H1 (cell line): ENCODE measurements at regions not wholly inside any gene's neighbourhood (a gene's known extent, or its start where the extent isn't known, plus 50 kb on each side); places are given as distances from the start of the nearest gene placed in this dataset.

Experiments
- CTCF ChIA-PET: fragments of 300-600 bp; sonication (Branson Sonifier 250); formaldehyde crosslinking; loops from one replicate; lab custom pipeline; 2021; ENCODE audit not compliant: partially characterized antibody; lab: Charles Lee
- POLR2A ChIA-PET: fragments of 300-600 bp; sonication (Branson Sonifier 250); formaldehyde crosslinking; loops from one replicate; lab custom pipeline; 2021; ENCODE audit warnings: inconsistent platforms; ENCODE audit not compliant: partially characterized antibody; lab: Charles Lee
- DNase-seq, 2 experiments: peaks; one replicate each; pipeline versions ENCODE4 v3.0.0 to v3.0.0-alpha.2; 2010 to 2022; ENCODE audit warnings: low spot score in 2 of 2, low read depth in 1 of 2, mixed read lengths in 1 of 2
- FAIRE-seq: peaks from 2 replicates; lab custom pipeline; 2011; peaks lifted over from hg19 to GRCh38; lab: Jason Lieb, UNC
- H2AFZ ChIP-seq: 2 replicates; pipeline ENCODE4 v1.8.1; 2012; ENCODE audit warnings: low read length, inconsistent platforms
- H2AK5ac ChIP-seq: 2 replicates; pipeline ENCODE4 v1.6.1; 2013; ENCODE audit warnings: low read depth, low read length
- H2BK120ac ChIP-seq: replicated peaks from 2 replicates; pipeline ENCODE3; 2013; ENCODE audit warnings: low read depth, low read length, inconsistent platforms
- H2BK12ac ChIP-seq: 2 replicates; pipeline ENCODE4 v1.6.1; 2013; ENCODE audit warnings: low read depth, low read length
- H2BK15ac ChIP-seq: 2 replicates; pipeline ENCODE4 v1.6.1; 2013; ENCODE audit warnings: low read length
- H2BK20ac ChIP-seq: 2 replicates; pipeline ENCODE4 v1.6.1; 2013; ENCODE audit warnings: low read length
- H2BK5ac ChIP-seq: 2 replicates; pipeline ENCODE4 v1.6.1; 2013; ENCODE audit warnings: low read depth, low read length
- H3K14ac ChIP-seq: 2 replicates; pipeline ENCODE4 v1.6.1; 2013; ENCODE audit warnings: inconsistent platforms; ENCODE audit not compliant: insufficient read length
- H3K18ac ChIP-seq: 2 replicates; pipeline ENCODE4 v1.6.1; 2013; ENCODE audit warnings: low read length; ENCODE audit errors: extremely low read depth
- H3K23ac ChIP-seq: 2 replicates; pipeline ENCODE4 v1.6.1; 2013; ENCODE audit warnings: inconsistent platforms; ENCODE audit not compliant: insufficient read length
- H3K23me2 ChIP-seq: 2 replicates; pipeline ENCODE4 v1.6.1; 2013; ENCODE audit warnings: low read depth, low read length
- H3K27ac ChIP-seq: 2 replicates; pipeline ENCODE4 v1.6.1; 2011; ENCODE audit warnings: low read depth, low read length, inconsistent platforms
- H3K27me3 ChIP-seq, 4 experiments: replicated peaks in 1 of 4; 1 replicate in 1 of 4; 2 replicates in 3 of 4; pipeline versions ENCODE4 v1.6.1 to v1.8.1; 2011 to 2013; ENCODE audit warnings: low read length in 3 of 4, mild to moderate bottlenecking in 3 of 4, inconsistent platforms in 2 of 4, mixed read lengths in 2 of 4, moderate library complexity in 1 of 4; ENCODE audit not compliant: control insufficient read depth in 3 of 4, insufficient read depth in 3 of 4; ENCODE audit errors: extremely low read depth in 1 of 4
- H3K36me3 ChIP-seq, 4 experiments: 2 replicates each; pipeline versions ENCODE4 v1.6.1 to v1.8.1; 2011 to 2013; ENCODE audit warnings: mild to moderate bottlenecking in 4 of 4, low read length in 3 of 4, moderate library complexity in 2 of 4, control low read depth in 1 of 4, inconsistent platforms in 1 of 4; ENCODE audit not compliant: insufficient read depth in 4 of 4, control insufficient read depth in 2 of 4
- H3K4ac ChIP-seq: replicated peaks from 2 replicates; pipeline ENCODE3; 2013; ENCODE audit warnings: low read length, low read depth, mixed read lengths, inconsistent platforms; ENCODE audit not compliant: insufficient read length
- H3K4me1 ChIP-seq, 4 experiments: replicated peaks in 1 of 4; 1 replicate in 1 of 4; 2 replicates in 3 of 4; pipeline versions ENCODE4 v1.6.1 to v1.8.1; 2011 to 2013; ENCODE audit warnings: low read length in 3 of 4, inconsistent platforms in 2 of 4, mixed read lengths in 1 of 4; ENCODE audit not compliant: insufficient read depth in 4 of 4, control insufficient read depth in 3 of 4
- H3K4me2 ChIP-seq, 2 experiments: 2 replicates each; pipeline versions ENCODE4 v1.6.1 to v1.8.1; 2011 to 2013; ENCODE audit warnings: low read depth in 2 of 2, low read length in 2 of 2, control low read depth in 1 of 2, inconsistent platforms in 1 of 2, mild to moderate bottlenecking in 1 of 2; ENCODE audit not compliant: insufficient read depth in 1 of 2
- H3K4me3 ChIP-seq, 4 experiments: fragments of 200-600, 300-600 bp in 1 of 4; sonication (generic), shearing (Covaris generic), sonication (Bioruptor Twin) in 1 of 4; 2 replicates each; pipeline versions ENCODE4 v1.5.1 to v1.8.1; 2011 to 2016; ENCODE audit warnings: low read length in 4 of 4, low read depth in 3 of 4, control low read depth in 2 of 4, inconsistent platforms in 2 of 4, mild to moderate bottlenecking in 2 of 4, mixed read lengths in 1 of 4, moderate library complexity in 1 of 4; ENCODE audit not compliant: insufficient read depth in 2 of 4; ENCODE audit errors: extremely low read depth in 1 of 4
- H3K56ac ChIP-seq: replicated peaks from 2 replicates; pipeline ENCODE3; 2013; ENCODE audit warnings: low read depth, mild to moderate bottlenecking, mixed read lengths, low read length, inconsistent platforms; ENCODE audit not compliant: insufficient read length
- H3K79me1 ChIP-seq: 2 replicates; pipeline ENCODE4 v1.6.1; 2013; ENCODE audit warnings: low read depth, low read length, control low read depth
- H3K79me2 ChIP-seq, 2 experiments: 2 replicates each; pipeline versions ENCODE4 v1.6.1 to v1.8.1; 2012 to 2013; ENCODE audit warnings: low read length in 2 of 2, mild to moderate bottlenecking in 2 of 2, inconsistent platforms in 1 of 2; ENCODE audit not compliant: insufficient read depth in 2 of 2, control insufficient read depth in 1 of 2
- H3K9ac ChIP-seq, 4 experiments: replicated peaks in 1 of 4; 1 replicate in 1 of 4; 2 replicates in 3 of 4; pipeline versions ENCODE4 v1.6.1 to v1.8.1; 2011 to 2013; ENCODE audit warnings: low read depth in 3 of 4, low read length in 3 of 4, control low read depth in 2 of 4, mild to moderate bottlenecking in 2 of 4, moderate library complexity in 2 of 4, inconsistent platforms in 1 of 4; ENCODE audit errors: extremely low read depth in 1 of 4
- H3K9me3 ChIP-seq, 2 experiments: 2 replicates each; pipeline versions ENCODE4 v1.6.1 to v1.8.1; 2012 to 2013; ENCODE audit warnings: mild to moderate bottlenecking in 2 of 2, moderate library complexity in 2 of 2, control low read depth in 1 of 2, inconsistent platforms in 1 of 2, low read depth in 1 of 2, low read length in 1 of 2, mixed read lengths in 1 of 2; ENCODE audit not compliant: insufficient read depth in 2 of 2
- H4K20me1 ChIP-seq, 2 experiments: replicated peaks in 1 of 2; 2 replicates each; pipeline versions ENCODE3 to v1.8.1; 2011 to 2013; ENCODE audit warnings: inconsistent platforms in 2 of 2, low read length in 2 of 2, mild to moderate bottlenecking in 1 of 2; ENCODE audit not compliant: insufficient read depth in 2 of 2, control insufficient read depth in 1 of 2
- H4K5ac ChIP-seq: 2 replicates; pipeline ENCODE4 v1.6.1; 2013; ENCODE audit warnings: low read length, low read depth, mixed read lengths, inconsistent platforms; ENCODE audit not compliant: insufficient read length
- H4K8ac ChIP-seq: 2 replicates; pipeline ENCODE4 v1.8.0; 2013; ENCODE audit warnings: mild to moderate bottlenecking, moderate library complexity, low read length, inconsistent platforms; ENCODE audit not compliant: insufficient read depth; ENCODE audit errors: extremely low read depth
- H4K91ac ChIP-seq: replicated peaks from 2 replicates; pipeline ENCODE3; 2013; ENCODE audit warnings: low read length, mixed read lengths, inconsistent platforms; ENCODE audit not compliant: insufficient read length
- BRCA1 ChIP-seq: IDR thresholded peaks from 2 replicates; pipeline ENCODE4 v1.6.1; 2012; ENCODE audit warnings: low read depth, low read length, improper control_type of control experiment
- WGBS, 2 experiments: shearing (Covaris generic) in 1 of 2; methylation state at CpG; one replicate each; pipeline versions ENCODE4 v1.1.6 to v1.1.7; 2013 to 2015; ENCODE audit warnings: low lambda C conversion rate in 2 of 2, mixed read lengths in 2 of 2, inconsistent platforms in 1 of 2, low coverage in 1 of 2, missing lambda C conversion rate in 1 of 2; ENCODE audit not compliant: insufficient replicate concordance in 2 of 2, insufficient coverage in 1 of 2, insufficient read length in 1 of 2; ENCODE audit errors: extremely low coverage in 1 of 2, missing lambda C conversion rate in 1 of 2; 5-methylcytosine and 5-hydroxymethylcytosine counted together
- TF ChIP-seq, protein P1 (sequence below), 3 experiments: IDR thresholded peaks; 1 replicate in 2 of 3; 2 replicates in 1 of 3; pipeline versions ENCODE4 v1.5.1 to v1.6.1; 2011; ENCODE audit warnings: low read length in 3 of 3, mild to moderate bottlenecking in 3 of 3, inconsistent platforms in 2 of 3, low read depth in 1 of 3, moderate library complexity in 1 of 3; ENCODE audit not compliant: insufficient read depth in 1 of 3; ENCODE audit errors: control extremely low read depth in 1 of 3

DNA sequence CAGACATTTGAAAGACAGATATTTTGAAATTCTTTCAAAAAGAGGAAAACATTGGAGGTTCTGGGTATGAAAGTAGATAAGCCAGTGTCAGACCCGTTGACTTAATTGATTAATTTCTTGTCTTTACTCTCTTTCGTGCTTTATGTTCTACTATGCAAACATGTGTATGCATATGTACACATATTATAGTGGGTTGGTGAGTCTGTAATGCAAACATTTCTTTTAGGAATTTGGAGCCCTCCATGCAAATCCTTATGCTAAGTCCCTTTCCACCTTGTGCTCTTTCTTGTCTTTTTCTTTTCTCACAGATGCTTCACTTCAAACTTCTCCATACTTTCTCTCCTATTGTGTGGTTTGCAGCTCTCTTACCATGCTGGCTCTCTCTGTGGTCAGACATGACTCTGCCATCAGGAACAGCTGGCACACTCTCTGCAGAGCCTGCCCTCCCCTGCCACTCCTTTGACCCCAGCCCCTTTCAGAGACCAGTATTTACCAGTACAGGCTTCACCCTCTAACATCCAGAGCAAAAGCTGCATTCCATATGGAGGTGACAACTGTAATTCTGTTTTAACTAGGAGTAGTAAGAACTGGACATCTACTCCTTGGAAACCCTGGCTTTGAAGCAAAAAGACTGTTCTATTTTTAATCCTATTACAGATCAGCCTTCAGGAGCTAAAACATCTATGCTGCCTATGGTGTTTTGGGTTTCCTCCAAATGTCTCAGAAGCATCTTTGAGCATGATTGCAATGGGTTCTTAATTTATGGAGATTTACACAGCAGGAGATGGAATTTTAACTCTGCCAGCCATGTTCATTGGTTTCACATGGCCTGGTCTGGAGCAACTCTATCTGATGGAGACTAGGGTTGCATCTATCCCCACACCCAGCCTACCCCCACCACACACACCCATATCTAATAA lies 386.9 kb upstream of the FAT3 start:
- CTCF ChIA-PET, result interaction anchor here (0.7 to 4.3 kb wide), 2 partner anchors 12 to 1371 kb away, joined by 3 to 21 read pairs; no protein-coding TSS in a partner anchor
- 94% methylated on average over 2 of the region's 2 CpGs; no CpG with 5 or more reads in 1 of the 2 experiments for WGBS, 2 experiments
- Histone ChIP-seq H3K4me1 (no peaks in the 10 kb centered on the region), H3K9me3 (no peaks in the 10 kb centered on the region), H2BK15ac (no peak overlapping the region), H3K79me2 (no peaks in the 10 kb centered on the region), H2BK20ac (no peak overlapping the region), H3K23me2 (no peaks in the 10 kb centered on the region), H3K18ac (no peak overlapping the region), H3K36me3 (no peaks in the 10 kb centered on the region), H4K20me1 (no peaks in the 10 kb centered on the region), H3K9ac (no peak overlapping the region), H3K4ac (no peak overlapping the region), H3K27ac (no peak overlapping the region), H2BK5ac (no peak overlapping the region), H4K8ac (no peak overlapping the region), H2BK12ac (no peak overlapping the region), H3K14ac (no peak overlapping the region), H3K27me3 (no peaks in the 10 kb centered on the region), H3K79me1 (no peaks in the 10 kb centered on the region), H2AFZ (no peak overlapping the region), H4K5ac (no peak overlapping the region), H4K91ac (no peak overlapping the region), H3K4me3 (no peak overlapping the region), H2BK120ac (no peak overlapping the region), H3K4me2 (no peak overlapping the region), H3K23ac (no peak overlapping the region), H2AK5ac (no peak overlapping the region), H3K56ac (no peak overlapping the region)
- no peak for FAIRE-seq
- no peak for DNase-seq
- TF ChIP-seq, protein P1, sequence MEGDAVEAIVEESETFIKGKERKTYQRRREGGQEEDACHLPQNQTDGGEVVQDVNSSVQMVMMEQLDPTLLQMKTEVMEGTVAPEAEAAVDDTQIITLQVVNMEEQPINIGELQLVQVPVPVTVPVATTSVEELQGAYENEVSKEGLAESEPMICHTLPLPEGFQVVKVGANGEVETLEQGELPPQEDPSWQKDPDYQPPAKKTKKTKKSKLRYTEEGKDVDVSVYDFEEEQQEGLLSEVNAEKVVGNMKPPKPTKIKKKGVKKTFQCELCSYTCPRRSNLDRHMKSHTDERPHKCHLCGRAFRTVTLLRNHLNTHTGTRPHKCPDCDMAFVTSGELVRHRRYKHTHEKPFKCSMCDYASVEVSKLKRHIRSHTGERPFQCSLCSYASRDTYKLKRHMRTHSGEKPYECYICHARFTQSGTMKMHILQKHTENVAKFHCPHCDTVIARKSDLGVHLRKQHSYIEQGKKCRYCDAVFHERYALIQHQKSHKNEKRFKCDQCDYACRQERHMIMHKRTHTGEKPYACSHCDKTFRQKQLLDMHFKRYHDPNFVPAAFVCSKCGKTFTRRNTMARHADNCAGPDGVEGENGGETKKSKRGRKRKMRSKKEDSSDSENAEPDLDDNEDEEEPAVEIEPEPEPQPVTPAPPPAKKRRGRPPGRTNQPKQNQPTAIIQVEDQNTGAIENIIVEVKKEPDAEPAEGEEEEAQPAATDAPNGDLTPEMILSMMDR (IDR thresholded peaks at IDR 0.05; ENCODE audit: control extremely low read depth in 1 of 3, insufficient read depth in 1 of 3, low read depth in 1 of 3, low read length in 3 of 3), result no peak
- TF ChIP-seq BRCA1, result no peak
- POLR2A ChIA-PET, result no interaction called here
